ENCODE measurements at regions not wholly inside any gene's neighbourhood (a gene's known extent, or its start where the extent isn't known, plus 50 kb on each side); places are given as distances from the start of the nearest gene placed in this dataset.
A peak's percentile ranks its signal among the peaks of the same experiment; 100 is the strongest.
"Not testable (repeated sequence)": the region's sequence is repeated elsewhere in the genome, so short reads cannot be mapped to it uniquely, and the experiment has no call there.

DNA sequence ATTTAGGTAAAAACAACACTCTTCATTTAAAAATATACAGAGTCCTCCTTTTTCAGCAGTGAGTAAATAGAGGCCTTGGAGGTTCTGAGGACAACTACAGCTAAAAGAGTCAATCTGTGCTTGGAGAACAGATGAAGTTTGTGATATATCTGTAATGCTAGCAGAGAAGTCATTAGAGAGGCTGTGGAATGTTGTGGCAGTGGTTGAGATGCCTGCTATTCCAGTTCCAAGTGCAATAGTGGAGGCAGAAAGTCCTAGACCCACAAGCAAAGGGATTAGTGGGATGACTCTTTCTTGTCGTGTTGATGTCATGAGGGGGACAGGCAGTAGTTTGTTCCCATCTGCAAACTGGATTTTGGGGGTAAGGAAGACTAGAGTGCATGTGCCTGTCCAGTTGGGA is 62.1 kb upstream of the EZR start:
- DNase-seq, result not testable (repeated sequence)

DNA sequence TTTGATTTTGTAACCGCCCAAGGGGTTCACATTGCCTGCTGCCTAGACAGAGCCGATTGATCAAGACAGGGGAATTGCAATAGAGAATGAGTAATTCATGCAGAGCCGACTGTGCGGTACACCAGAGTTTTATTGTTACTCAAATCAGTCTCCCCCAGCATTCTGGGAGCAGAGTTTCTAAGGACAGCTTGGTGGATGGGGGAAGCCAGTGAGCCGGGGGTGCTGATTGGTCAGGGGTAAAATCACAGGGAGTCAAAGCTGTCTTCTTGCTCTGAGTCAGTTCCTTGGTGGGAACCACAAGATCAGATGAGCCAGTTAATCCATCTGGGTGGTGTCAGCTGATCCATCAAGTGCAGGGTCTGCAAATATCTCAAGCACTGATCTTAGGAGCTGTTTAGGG is 60.0 kb upstream of the EZR start:
- DNase-seq, result no peak

DNA sequence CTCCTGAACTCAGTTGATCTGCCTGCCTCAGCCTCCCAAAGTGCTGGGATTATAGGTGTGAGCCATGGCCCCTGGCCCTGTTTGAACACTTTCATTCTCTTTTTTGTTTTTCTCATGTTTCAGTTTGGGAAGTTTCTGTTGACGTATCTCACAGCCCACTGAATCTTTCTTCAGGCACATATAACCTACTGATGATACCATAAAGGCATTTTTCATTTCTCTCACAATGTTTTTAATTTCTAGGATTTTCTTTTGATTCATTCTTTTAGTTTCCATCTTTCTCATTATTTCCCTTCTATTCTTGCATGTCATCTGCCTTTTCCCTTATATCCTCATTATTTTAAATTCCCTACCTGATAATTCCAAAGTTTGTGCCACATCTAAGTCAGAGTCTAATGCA is 58.5 kb upstream of the EZR start:
- DNase-seq, result no peak

DNA sequence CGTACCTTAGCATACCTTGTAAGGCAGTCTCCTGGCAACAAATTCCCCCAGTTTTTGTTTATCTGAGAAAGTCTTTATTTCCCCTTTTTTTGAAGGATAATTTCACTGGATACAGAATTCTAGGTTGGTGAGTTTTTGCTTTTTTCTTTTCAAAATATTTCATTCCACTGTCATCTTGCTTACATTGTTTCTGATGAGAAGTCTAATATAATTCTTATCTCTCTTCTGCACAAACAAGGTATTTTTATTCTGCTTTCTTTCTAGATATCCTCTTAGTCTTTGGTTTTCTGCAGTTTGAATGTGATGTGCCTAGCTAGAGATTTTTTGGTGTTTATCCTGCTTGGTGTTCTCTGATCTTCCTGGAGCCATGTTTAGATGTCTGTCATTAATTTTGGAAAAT is 57.7 kb upstream of the EZR start:
- no peak for DNase-seq

DNA sequence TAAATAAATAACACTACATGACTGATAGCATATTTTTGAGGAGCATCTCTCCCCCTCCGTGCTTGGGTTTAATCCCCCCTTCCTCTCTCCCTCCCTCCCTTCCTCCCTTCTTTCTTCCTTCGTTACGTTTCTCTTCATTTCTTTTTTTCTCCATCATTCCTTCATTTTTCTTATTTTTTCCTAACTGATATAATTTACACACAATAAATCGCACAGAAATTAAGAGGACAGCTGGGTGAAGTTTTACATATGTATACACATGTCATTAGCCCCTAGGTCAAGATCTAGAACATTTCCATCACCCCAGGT is 51.4 kb upstream of the EZR start:
- no peak for DNase-seq

DNA sequence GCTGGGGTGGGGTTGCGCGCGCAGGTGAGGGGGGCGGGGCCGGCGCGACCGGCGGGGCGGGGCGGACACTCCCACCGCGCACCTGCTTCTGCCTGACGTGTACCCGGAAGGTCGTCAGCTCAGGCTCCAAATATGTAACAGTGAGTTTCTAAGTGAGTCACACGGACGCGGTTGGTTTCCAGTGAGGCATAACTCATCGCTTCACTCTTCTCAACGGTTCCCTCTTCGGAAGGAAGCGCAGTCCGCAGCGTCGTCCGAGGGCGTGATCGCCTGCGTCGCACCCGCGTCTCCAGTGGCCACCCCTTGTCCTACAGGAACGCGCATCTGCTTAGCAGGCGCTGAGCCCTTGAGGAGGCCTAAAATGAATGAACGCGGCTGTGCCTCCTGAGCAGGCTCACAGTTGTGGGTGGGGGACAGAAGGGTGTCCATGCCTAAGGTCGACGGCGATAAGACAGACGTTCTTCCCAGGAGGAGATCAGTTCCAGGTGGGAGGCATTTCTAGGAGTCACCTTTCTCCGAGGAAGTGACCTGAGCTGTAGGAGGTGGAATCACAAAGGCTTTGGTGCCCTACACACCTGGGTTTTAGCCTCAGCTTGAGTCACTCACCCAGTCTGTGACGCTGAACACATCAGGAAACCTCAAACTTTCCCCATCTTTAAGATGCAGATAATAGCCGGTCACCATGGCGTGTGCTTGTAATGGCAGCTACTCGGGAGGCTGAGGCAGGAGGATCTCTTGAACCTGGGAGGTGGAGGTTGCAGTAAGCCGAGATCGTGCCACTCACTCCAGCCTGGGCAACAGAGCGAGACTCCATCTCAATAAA is 50.9 kb upstream of the EZR start:
- DNase-seq, result no peak

DNA sequence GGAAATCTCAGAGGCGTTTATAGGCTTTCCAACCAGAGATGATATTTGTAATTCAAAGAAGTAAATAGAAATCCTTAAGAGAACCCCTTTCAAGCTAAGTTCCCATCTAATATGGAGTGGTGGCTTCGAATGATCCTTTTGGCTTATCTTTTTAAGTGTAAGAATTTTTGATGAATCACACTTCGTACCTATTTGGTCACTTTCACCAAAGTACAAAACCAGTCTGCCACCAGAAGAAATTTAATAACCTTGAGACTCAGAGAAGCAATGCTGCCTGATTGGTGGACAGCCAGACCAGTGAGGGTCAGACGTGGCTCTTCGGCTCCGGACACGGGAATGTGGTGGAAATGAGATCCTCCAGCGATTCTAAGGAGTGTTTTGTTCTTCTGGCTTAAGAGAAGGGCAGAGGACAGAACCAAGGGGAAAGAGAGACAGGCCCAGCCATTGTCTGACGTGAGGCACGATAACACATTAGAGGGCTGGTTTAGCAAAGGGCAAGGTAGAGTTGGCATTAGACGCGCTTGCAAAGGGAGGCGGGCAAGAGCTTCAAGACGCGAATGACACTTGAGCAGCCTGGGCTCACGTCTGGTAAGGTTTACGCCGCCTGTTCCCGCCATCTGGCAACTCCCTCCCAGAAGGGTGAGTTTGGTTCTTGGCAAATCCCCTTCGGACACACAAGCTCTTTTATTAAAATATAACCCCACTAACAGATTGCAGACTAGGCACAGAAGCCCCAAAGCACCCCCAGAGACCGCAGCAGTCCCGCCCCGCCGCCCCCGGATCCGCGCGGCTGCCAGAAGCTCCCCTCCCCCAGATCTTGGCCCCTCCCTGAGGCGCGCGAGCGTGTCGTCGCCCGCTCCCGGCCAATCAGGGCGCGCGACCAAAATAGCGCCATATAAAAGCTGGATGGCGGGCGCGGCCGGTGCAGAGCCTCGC is 50.0 kb upstream of the EZR start:
- peak; percentile 92 for DNase-seq
